K562 (cell line): ENCODE measurements at regions not wholly inside any gene's neighbourhood (a gene's known extent, or its start where the extent isn't known, plus 50 kb on each side); places are given as distances from the start of the nearest gene placed in this dataset.
A peak's percentile ranks its signal among the peaks of the same experiment; 100 is the strongest.

Experiments used
- ATAC-seq: fragments of 200-7000 bp; cut with Tn5 transposase; 3 replicates; pipeline ENCODE4 v1.9.1; 2020; ENCODE audit warnings: moderate library complexity
- BruUV-seq: library from RNA; stranded (reverse); fragments of 400-500 nt; replicated peaks from 2 replicates; lab custom pipeline; 2021; lab: Mats Ljungman, UMichigan
- CTCF ChIA-PET: fragments of 300-600 bp; formaldehyde crosslinking; extraction: SDS; loops from one replicate; lab custom pipeline; 2021; ENCODE audit warnings: low intra/inter-chr PET ratio; lab: Yijun Ruan, JAX
- POLR2A ChIA-PET: fragments of 300-600, 350-650 bp; sonication (Branson Sonifier 250); formaldehyde crosslinking; extraction: SDS; loops from one replicate; lab custom pipeline; 2021; ENCODE audit warnings: antibody characterized with exemption, inconsistent platforms; lab: Yijun Ruan, JAX
- DNase-seq, 4 experiments: peaks; one replicate each; pipeline versions ENCODE4 v3.0.0 to v3.0.0-alpha.2; 2011 to 2018; ENCODE audit warnings: low spot score in 3 of 4, mixed read lengths in 3 of 4; ENCODE audit errors: extremely low read depth in 1 of 4
- FAIRE-seq: peaks from 2 replicates; lab custom pipeline; 2011; peaks lifted over from hg19 to GRCh38; lab: Jason Lieb, UNC
- H2AFZ ChIP-seq: 2 replicates; pipeline ENCODE4 v1.6.0; 2011; ENCODE audit warnings: low read depth, low read length, control low read depth, inconsistent platforms
- H3K27ac ChIP-seq: fragments of 200-600 bp; 3 replicates; pipeline ENCODE4 v1.8.0; 2011; ENCODE audit warnings: low read depth, mild to moderate bottlenecking, control low read depth, inconsistent platforms, low read length, moderate library complexity, mixed read lengths; ENCODE audit errors: extremely low read depth
- H3K27me3 ChIP-seq, 2 experiments: fragments of 300-600 bp in 1 of 2; 2 replicates in 1 of 2; 3 replicates in 1 of 2; pipeline versions ENCODE4 v1.6.0 to v1.8.0; 2011; ENCODE audit warnings: inconsistent platforms in 2 of 2, low read length in 2 of 2, mild to moderate bottlenecking in 1 of 2, mixed read lengths in 1 of 2, moderate library complexity in 1 of 2; ENCODE audit not compliant: control insufficient read depth in 2 of 2, insufficient read depth in 2 of 2
- H3K36me3 ChIP-seq: fragments of 300-600 bp; 3 replicates; pipeline ENCODE4 v1.8.0; 2011; ENCODE audit warnings: mild to moderate bottlenecking, low read length, inconsistent platforms; ENCODE audit not compliant: control insufficient read depth, insufficient read depth
- H3K4me1 ChIP-seq, 2 experiments: fragments of 200-600 bp in 1 of 2; replicated peaks in 1 of 2; 2 replicates in 1 of 2; 3 replicates in 1 of 2; pipeline versions ENCODE4 v1.5.1 to v1.8.0; 2011; ENCODE audit warnings: inconsistent platforms in 2 of 2, low read length in 2 of 2, mild to moderate bottlenecking in 1 of 2, mixed read lengths in 1 of 2, moderate library complexity in 1 of 2; ENCODE audit not compliant: control insufficient read depth in 2 of 2, insufficient read depth in 2 of 2
- H3K4me2 ChIP-seq: 2 replicates; pipeline ENCODE4 v1.6.1; 2011; ENCODE audit warnings: low read length, control low read depth, inconsistent platforms, mixed read lengths; ENCODE audit not compliant: insufficient read depth
- H3K4me3 ChIP-seq: fragments of 200-600 bp; sonication (generic), shearing (Covaris generic); 2 replicates; pipeline ENCODE4 v1.5.1; 2016; ENCODE audit warnings: control low read depth, inconsistent platforms
- H3K79me2 ChIP-seq: fragments of 200-600 bp; 3 replicates; pipeline ENCODE4 v1.8.0; 2011; ENCODE audit warnings: low read length, inconsistent platforms; ENCODE audit not compliant: control insufficient read depth, insufficient read depth
- H3K9ac ChIP-seq, 2 experiments: 2 replicates each; pipeline versions ENCODE4 v1.6.0 to v1.6.1; 2011; ENCODE audit warnings: low read depth in 2 of 2, low read length in 2 of 2, control low read depth in 1 of 2, inconsistent platforms in 1 of 2, mild to moderate bottlenecking in 1 of 2, mixed read lengths in 1 of 2; ENCODE audit not compliant: insufficient read depth in 1 of 2
- H3K9me1 ChIP-seq: one replicate; pipeline ENCODE4 v1.6.0; 2011; ENCODE audit warnings: inconsistent platforms, mild to moderate bottlenecking, low read length, moderate library complexity; ENCODE audit not compliant: control insufficient read depth, insufficient read depth
- H3K9me3 ChIP-seq: replicated peaks from 2 replicates; pipeline ENCODE4 v1.5.1; 2011; ENCODE audit warnings: low read depth, low read length, inconsistent platforms; ENCODE audit not compliant: control insufficient read depth, insufficient read depth
- H4K20me1 ChIP-seq: replicated peaks from 2 replicates; pipeline ENCODE4 v1.6.1; 2011; ENCODE audit warnings: low read length, inconsistent platforms, mixed read lengths; ENCODE audit not compliant: control insufficient read depth, insufficient read depth
- CBFA2T2 ChIP-seq: fragments of 450-650 bp; conservative IDR thresholded peaks from 2 replicates; pipeline ENCODE4 v1.6.1; 2017; ENCODE audit warnings: mild to moderate bottlenecking
- CBFA2T3 ChIP-seq: fragments of 450-650 bp; IDR thresholded peaks from 2 replicates; pipeline ENCODE4 v1.6.1; 2017
- E2F1 ChIP-seq: sonication (generic); formaldehyde crosslinking; IDR thresholded peaks from 2 replicates; pipeline ENCODE4 v1.8.1; 2023; ENCODE audit warnings: mild to moderate bottlenecking, missing genetic modification reagents, moderate library complexity
- FOSL1 ChIP-seq: fragments of 200-800 bp; sonication (Bioruptor generic); conservative IDR thresholded peaks from 2 replicates; pipeline ENCODE4 v1.6.1; 2016; ENCODE audit warnings: missing genetic modification characterization, missing compliant biosample characterization
- GATA2 ChIP-seq: sonication (generic); formaldehyde crosslinking; IDR thresholded peaks from 2 replicates; pipeline ENCODE4 v1.4.0; 2020; ENCODE audit warnings: mild to moderate bottlenecking, missing genetic modification reagents
- GATAD2A ChIP-seq: fragments of 450-650 bp; IDR thresholded peaks from 2 replicates; pipeline ENCODE4 v1.6.1; 2017
- HMGN3 ChIP-seq: IDR thresholded peaks from 2 replicates; pipeline ENCODE4 v1.6.1; 2011; ENCODE audit warnings: borderline replicate concordance, low read depth, mild to moderate bottlenecking, mixed read lengths, low read length; ENCODE audit not compliant: insufficient read length; ENCODE audit errors: extremely low read depth
- ID3 ChIP-seq, 2 experiments: fragments of 250-450 bp in 1 of 2; fragments of 450-650 bp in 1 of 2; sonication (Bioruptor Pico) in 1 of 2; IDR thresholded peaks; 2 replicates each; pipeline versions ENCODE4 v1.6.1 to v1.8.0; 2016 to 2021; ENCODE audit warnings: mild to moderate bottlenecking in 2 of 2, moderate library complexity in 2 of 2, missing compliant biosample characterization in 1 of 2, missing genetic modification characterization in 1 of 2
- KLF6 ChIP-seq: fragments of 250-450 bp; sonication (Bioruptor Pico); IDR thresholded peaks from 2 replicates; pipeline ENCODE4 v1.4.0; 2020; ENCODE audit warnings: mild to moderate bottlenecking, moderate library complexity, borderline replicate concordance
- MTA3 ChIP-seq: fragments of 450-650 bp; formaldehyde crosslinking; IDR thresholded peaks from 2 replicates; pipeline ENCODE4 v1.6.1; 2017; ENCODE audit warnings: mild to moderate bottlenecking, borderline replicate concordance
- NCOA4 ChIP-seq: fragments of 450-650 bp; IDR thresholded peaks from 2 replicates; pipeline ENCODE4 v1.6.1; 2018; ENCODE audit warnings: mild to moderate bottlenecking; ENCODE audit not compliant: partially characterized antibody
- PTTG1 ChIP-seq: fragments of 450-650 bp; IDR thresholded peaks from 2 replicates; pipeline ENCODE4 v1.6.1; 2016; ENCODE audit warnings: low read depth, mild to moderate bottlenecking, missing genetic modification characterization, missing compliant biosample characterization
- SRSF1 ChIP-seq: fragments of 200-400 bp; formaldehyde crosslinking; IDR thresholded peaks from 2 replicates; pipeline ENCODE4 v1.6.1; 2017; ENCODE audit warnings: mild to moderate bottlenecking, low read depth, low read length, moderate library complexity
- TBL1XR1 ChIP-seq, 2 experiments: IDR thresholded peaks; 2 replicates each; pipeline ENCODE4 v1.6.1; 2012; ENCODE audit warnings: improper control_type of control experiment in 2 of 2, low read length in 2 of 2, mild to moderate bottlenecking in 1 of 2
- ZNF121 ChIP-seq: sonication (generic); formaldehyde crosslinking; conservative IDR thresholded peaks from 2 replicates; pipeline ENCODE4 v1.8.0; 2022; ENCODE audit warnings: missing genetic modification reagents
- ZNF134 ChIP-seq: fragments of 250-450 bp; sonication (Bioruptor Pico); conservative IDR thresholded peaks from 2 replicates; pipeline ENCODE4 v1.4.0; 2020
- ZNF644 ChIP-seq: fragments of 200-800 bp; sonication (Bioruptor generic); IDR thresholded peaks from 2 replicates; pipeline ENCODE4 v1.6.1; 2016; ENCODE audit warnings: low read depth, missing genetic modification characterization, missing compliant biosample characterization
- WGBS: fragments of 100-300 bp; shearing (Covaris generic); methylation state at CpG from one replicate; pipeline ENCODE4 v1.1.6; 2016; ENCODE audit warnings: low coverage, mixed read lengths; ENCODE audit not compliant: insufficient coverage; ENCODE audit errors: missing lambda C conversion rate; 5-methylcytosine and 5-hydroxymethylcytosine counted together
- in situ Hi-C: fragments of 300-500 bp; cut with MboI; formaldehyde crosslinking; loops from 4 replicates; pipeline ENCODE4 v1.15.0; 2018; ENCODE audit warnings: inconsistent platforms, mixed read lengths
- intact Hi-C: fragments of 100-400 bp; cut with micrococcal nuclease; formaldehyde crosslinking; loops from 2 replicates; pipeline ENCODE4 v1.14.2; 2022

- TF ChIP-seq E2F1, result no peak
- no peak for TF ChIP-seq GATAD2A
- TF ChIP-seq, all 486 proteins: peak for 0
Measured at GRCh38 chr12:53866727-53867126, 71.9 kb upstream of the HOXC13 start (continued).

GRCh38 chr12:53867216-53868012, 71.2 kb upstream of the HOXC13 start:
- CTCF ChIA-PET, result no interaction called here
- TF ChIP-seq PTTG1 (tag), result no peak
- TF ChIP-seq CBFA2T2, result no peak
- TF ChIP-seq HMGN3, result no peak
- no peak for TF ChIP-seq MTA3
- TF ChIP-seq KLF6 (CRISPR knock-in tag), result no peak
- no peak for TF ChIP-seq NCOA4
- no peak for TF ChIP-seq ID3 (CRISPR knock-in tag; IDR thresholded peaks at IDR 0.05)
- peak; percentile 92 for TF ChIP-seq ID3 (tag; IDR thresholded peaks at IDR 0.05)
- 0 out of 2 replicates have a peak, but pooled peaks have one; percentile 5 for TF ChIP-seq CBFA2T3
- TF ChIP-seq ZNF134 (CRISPR knock-in tag), result no peak
- TF ChIP-seq GATA2 (CRISPR knock-in tag), result no peak
- TF ChIP-seq ZNF644 (tag), result no peak
- no peak for TF ChIP-seq TBL1XR1 (IDR thresholded peaks at IDR 0.05; ENCODE audit: low read length in 2 of 2)
- TF ChIP-seq FOSL1 (tag), result peak; percentile 91
- TF ChIP-seq SRSF1, result no peak
- no peak for TF ChIP-seq ZNF121 (CRISPR knock-in tag)

More at GRCh38 chr12:53867216-53868012, 71.2 kb upstream of the HOXC13 start:
- no peaks in the 10 kb centered on the region for H4K20me1 ChIP-seq
- peaks cover 5 to 9% of the 10 kb centered on the region in 2 experiments; a peak in 3 of 5 replicates for H3K27me3 ChIP-seq
- no peak overlapping the region for H3K27ac ChIP-seq
- POLR2A ChIA-PET, result no interaction called here
- no peak overlapping the region for H3K9ac ChIP-seq
- H2AFZ ChIP-seq, result no peak overlapping the region
- ATAC-seq (no peak), DNase-seq (peak in 3 of 4 experiments; percentile 6 to 33 (median 27)), FAIRE-seq (no peak)
- no peak overlapping the region for H3K4me2 ChIP-seq
- intact Hi-C loops (no loop called here), in situ Hi-C loops (no loop called here)
- no peaks in the 10 kb centered on the region for H3K36me3 ChIP-seq
- 0% methylated on average over 3 of the region's 3 CpGs for WGBS
- no peak overlapping the region for H3K4me3 ChIP-seq
- H3K9me3 ChIP-seq, result no peaks in the 10 kb centered on the region
- H3K79me2 ChIP-seq, result no peaks in the 10 kb centered on the region
- no TSS peak for BruUV-seq
- no peaks in the 10 kb centered on the region for H3K9me1 ChIP-seq
- H3K4me1 ChIP-seq, result no peaks in the 10 kb centered on the region; a peak in 2 of 5 replicates
